Nucleus accumbens (tissue), 56 donors: ENCODE measurements at regions not wholly inside any gene's neighbourhood (a gene's known extent, or its start where the extent isn't known, plus 50 kb on each side); places are given as distances from the start of the nearest gene placed in this dataset.

Source experiments
- DNase-seq, 56 donors: peaks; one replicate each; lab custom pipeline; 2025; lab: John Stamatoyannopoulos, UW

GRCh38 chr2:236956641-236957040, 129.0 kb upstream of the COPS8 start:
- DNase-seq, result no peak

GRCh38 chr2:236959036-236959435, 126.7 kb upstream of the COPS8 start:
- no peak for DNase-seq

GRCh38 chr2:236959876-236960275, 125.8 kb upstream of the COPS8 start:
- no peak for DNase-seq

- no peak for DNase-seq
Measured at GRCh38 chr2:236960531-236960930, 125.2 kb upstream of the COPS8 start.

- no peak for DNase-seq
Measured at GRCh38 chr2:236962816-236963215, 122.9 kb upstream of the COPS8 start.

- no peak for DNase-seq
Measured at GRCh38 chr2:236963631-236964182, 122.0 kb upstream of the COPS8 start.

GRCh38 chr2:236964291-236964690, 121.4 kb upstream of the COPS8 start:
- no peak for DNase-seq

- no peak for DNase-seq
Measured at GRCh38 chr2:236965021-236965840, 120.5 kb upstream of the COPS8 start.

GRCh38 chr2:236965841-236966096, 119.9 kb upstream of the COPS8 start:
- DNase-seq, result no peak

GRCh38 chr2:236967499-236967783, 118.2 kb upstream of the COPS8 start:
- no peak for DNase-seq

GRCh38 chr2:236968101-236968879, 117.4 kb upstream of the COPS8 start:
- DNase-seq, result no peak

GRCh38 chr2:236968880-236969534, 116.7 kb upstream of the COPS8 start:
- no peak for DNase-seq

GRCh38 chr2:236969767-236970655, 115.7 kb upstream of the COPS8 start:
- DNase-seq, result no peak

GRCh38 chr2:236970656-236971010, 115.1 kb upstream of the COPS8 start:
- DNase-seq, result no peak

- DNase-seq, result no peak
Measured at GRCh38 chr2:236971131-236971821, 114.4 kb upstream of the COPS8 start.

GRCh38 chr2:236971919-236972381, 113.7 kb upstream of the COPS8 start:
- no peak for DNase-seq

GRCh38 chr2:236972491-236973342, 113.0 kb upstream of the COPS8 start:
- no peak for DNase-seq

- DNase-seq, result no peak
Measured at GRCh38 chr2:236973343-236973980, 112.2 kb upstream of the COPS8 start.
